Mesothelial cell of epicardium (in vitro differentiated cells): ENCODE measurements at regions not wholly inside any gene's neighbourhood (a gene's known extent, or its start where the extent isn't known, plus 50 kb on each side); places are given as distances from the start of the nearest gene placed in this dataset.

Source experiments
- DNase-seq, 2 experiments: peaks; one replicate each; pipeline ENCODE4 v3.0.0; 2021; ENCODE audit warnings: low spot score in 2 of 2; ENCODE audit not compliant: unreplicated experiment in 2 of 2
- H3K27ac Mint-ChIP-seq: 2 replicates; pipeline ENCODE4 v1.8.0; 2021; ENCODE audit warnings: mixed read lengths
- H3K27me3 Mint-ChIP-seq: 2 replicates; pipeline ENCODE4 v1.8.0; 2021; ENCODE audit warnings: low read depth, mixed read lengths
- H3K36me3 Mint-ChIP-seq: 2 replicates; pipeline ENCODE4 v1.8.0; 2021; ENCODE audit warnings: mixed read lengths
- H3K4me1 Mint-ChIP-seq: 2 replicates; pipeline ENCODE4 v1.8.0; 2021; ENCODE audit warnings: mixed read lengths
- H3K4me3 Mint-ChIP-seq: 2 replicates; pipeline ENCODE4 v1.8.0; 2021; ENCODE audit warnings: mild to moderate bottlenecking, moderate library complexity, mixed read lengths
- H3K9me3 Mint-ChIP-seq: 2 replicates; pipeline ENCODE4 v1.8.0; 2021; ENCODE audit warnings: mixed read lengths
- TF ChIP-seq, protein P1 (sequence below): fragments of 200-600 bp; sonication (generic); IDR thresholded peaks from one replicate; pipeline ENCODE4 v1.5.0; 2021; ENCODE audit warnings: antibody characterized with exemption; ENCODE audit not compliant: unreplicated experiment

DNA sequence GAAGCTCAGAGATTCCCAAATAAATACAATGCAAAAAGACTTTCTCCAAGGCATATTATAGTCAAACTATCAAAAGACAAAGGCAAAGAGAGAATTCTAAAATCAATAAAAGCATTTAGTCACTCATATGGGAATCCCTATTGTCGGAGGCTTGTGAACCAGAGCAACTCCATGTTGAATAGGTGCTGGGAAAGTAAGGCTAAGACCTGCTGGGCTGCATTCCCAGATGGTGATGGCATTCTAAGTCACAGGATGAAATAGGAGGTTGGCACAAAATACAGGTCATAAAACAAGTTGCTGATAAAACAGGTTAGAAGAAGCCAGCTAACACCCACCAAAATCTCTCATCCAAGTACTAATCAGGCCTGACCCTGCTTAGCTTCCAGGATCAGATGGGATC lies 84.5 kb downstream of the JRKL start:
- TF ChIP-seq, protein P1, sequence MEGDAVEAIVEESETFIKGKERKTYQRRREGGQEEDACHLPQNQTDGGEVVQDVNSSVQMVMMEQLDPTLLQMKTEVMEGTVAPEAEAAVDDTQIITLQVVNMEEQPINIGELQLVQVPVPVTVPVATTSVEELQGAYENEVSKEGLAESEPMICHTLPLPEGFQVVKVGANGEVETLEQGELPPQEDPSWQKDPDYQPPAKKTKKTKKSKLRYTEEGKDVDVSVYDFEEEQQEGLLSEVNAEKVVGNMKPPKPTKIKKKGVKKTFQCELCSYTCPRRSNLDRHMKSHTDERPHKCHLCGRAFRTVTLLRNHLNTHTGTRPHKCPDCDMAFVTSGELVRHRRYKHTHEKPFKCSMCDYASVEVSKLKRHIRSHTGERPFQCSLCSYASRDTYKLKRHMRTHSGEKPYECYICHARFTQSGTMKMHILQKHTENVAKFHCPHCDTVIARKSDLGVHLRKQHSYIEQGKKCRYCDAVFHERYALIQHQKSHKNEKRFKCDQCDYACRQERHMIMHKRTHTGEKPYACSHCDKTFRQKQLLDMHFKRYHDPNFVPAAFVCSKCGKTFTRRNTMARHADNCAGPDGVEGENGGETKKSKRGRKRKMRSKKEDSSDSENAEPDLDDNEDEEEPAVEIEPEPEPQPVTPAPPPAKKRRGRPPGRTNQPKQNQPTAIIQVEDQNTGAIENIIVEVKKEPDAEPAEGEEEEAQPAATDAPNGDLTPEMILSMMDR = no peak
- Mint-ChIP-seq H3K27ac (no peak overlapping the region), H3K4me3 (no peak overlapping the region), H3K27me3 (no peaks in the 10 kb centered on the region), H3K4me1 (peaks cover 1% of the 10 kb centered on the region), H3K9me3 (peaks cover 49% of the 10 kb centered on the region), H3K36me3 (peaks cover 23% of the 10 kb centered on the region)
- no peak for DNase-seq

DNA sequence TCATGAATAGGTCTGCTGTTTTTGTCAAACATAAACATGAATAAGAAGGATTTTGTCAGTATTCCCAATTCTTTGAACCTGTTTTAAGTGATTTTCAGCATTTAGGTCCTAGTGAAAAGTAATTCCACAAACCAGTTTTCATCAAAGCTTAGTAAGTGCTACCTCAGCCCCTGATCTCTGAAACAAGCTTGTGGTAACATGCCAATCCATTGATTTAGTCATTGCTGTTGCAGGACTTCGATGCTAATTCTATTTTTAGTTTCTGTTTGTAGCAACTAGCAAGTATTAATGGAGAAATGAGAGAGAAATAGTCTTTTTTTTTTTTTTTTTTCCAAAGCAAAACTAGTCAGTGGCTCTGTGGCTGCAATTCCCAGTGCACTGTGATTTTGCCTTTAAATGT lies 91.4 kb downstream of the JRKL start:
- no peaks in the 10 kb centered on the region for H3K27me3 Mint-ChIP-seq
- H3K36me3 Mint-ChIP-seq = peaks cover 12% of the 10 kb centered on the region
- TF ChIP-seq, protein P1 = no peak
- DNase-seq = no peak
- no peak overlapping the region for H3K27ac Mint-ChIP-seq
- H3K4me1 Mint-ChIP-seq = peaks cover 24% of the 10 kb centered on the region
- no peak overlapping the region for H3K4me3 Mint-ChIP-seq
- H3K9me3 Mint-ChIP-seq = peaks cover 27% of the 10 kb centered on the region

DNA sequence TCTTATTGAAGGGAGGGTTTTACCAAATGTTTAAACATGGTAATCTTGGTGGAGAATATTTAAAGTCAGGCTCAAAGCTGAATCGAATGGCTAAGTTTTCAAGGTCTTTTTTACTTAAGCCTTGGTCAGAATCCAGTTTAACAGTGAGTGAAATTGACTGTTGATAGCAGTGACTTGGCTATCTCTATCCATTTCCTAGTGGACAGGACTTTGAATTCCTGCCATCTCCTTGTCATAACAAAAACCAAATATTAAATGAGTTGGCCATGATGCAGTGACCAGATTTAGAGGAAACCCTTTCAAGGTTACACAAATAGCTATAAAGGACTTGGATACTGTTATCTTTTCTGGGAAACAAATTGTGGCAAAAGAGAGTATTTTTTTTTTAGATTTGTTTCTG lies 92.0 kb downstream of the JRKL start:
- H3K4me3 Mint-ChIP-seq = no peak overlapping the region

DNA sequence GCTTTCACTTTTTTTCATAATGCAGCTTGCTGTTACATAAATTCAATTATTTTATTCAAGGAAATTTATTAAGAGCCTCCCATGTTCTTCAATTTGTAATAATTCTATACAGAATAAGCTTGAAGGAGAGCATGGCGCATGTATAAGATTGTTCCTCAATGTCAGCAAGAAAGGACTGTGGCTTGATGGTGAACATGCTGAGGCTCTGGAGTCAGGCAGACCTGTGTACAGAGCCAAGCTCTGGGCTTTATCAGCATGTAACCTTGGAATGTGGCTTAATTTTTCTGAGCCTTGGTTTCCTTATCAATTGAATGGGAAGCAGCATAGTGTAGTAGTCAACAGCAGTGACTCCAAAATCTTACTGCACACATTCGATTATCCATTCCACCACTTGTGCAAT lies 92.4 kb downstream of the JRKL start:
- Mint-ChIP-seq H3K4me1 (peaks cover 24% of the 10 kb centered on the region), H3K36me3 (peaks cover 5% of the 10 kb centered on the region), H3K9me3 (peaks cover 18% of the 10 kb centered on the region), H3K27ac (no peak overlapping the region), H3K27me3 (no peaks in the 10 kb centered on the region), H3K4me3 (no peak overlapping the region)
- TF ChIP-seq, protein P1 = no peak
- DNase-seq = no peak

More for the DNA sequence above, 92.0 kb downstream of the JRKL start:
- DNase-seq = no peak
- Mint-ChIP-seq H3K9me3 (peaks cover 21% of the 10 kb centered on the region), H3K36me3 (peaks cover 7% of the 10 kb centered on the region), H3K4me1 (peaks cover 24% of the 10 kb centered on the region), H3K27ac (peak overlapping the region; percentile 72), H3K27me3 (no peaks in the 10 kb centered on the region)
- TF ChIP-seq, protein P1 = no peak

DNA sequence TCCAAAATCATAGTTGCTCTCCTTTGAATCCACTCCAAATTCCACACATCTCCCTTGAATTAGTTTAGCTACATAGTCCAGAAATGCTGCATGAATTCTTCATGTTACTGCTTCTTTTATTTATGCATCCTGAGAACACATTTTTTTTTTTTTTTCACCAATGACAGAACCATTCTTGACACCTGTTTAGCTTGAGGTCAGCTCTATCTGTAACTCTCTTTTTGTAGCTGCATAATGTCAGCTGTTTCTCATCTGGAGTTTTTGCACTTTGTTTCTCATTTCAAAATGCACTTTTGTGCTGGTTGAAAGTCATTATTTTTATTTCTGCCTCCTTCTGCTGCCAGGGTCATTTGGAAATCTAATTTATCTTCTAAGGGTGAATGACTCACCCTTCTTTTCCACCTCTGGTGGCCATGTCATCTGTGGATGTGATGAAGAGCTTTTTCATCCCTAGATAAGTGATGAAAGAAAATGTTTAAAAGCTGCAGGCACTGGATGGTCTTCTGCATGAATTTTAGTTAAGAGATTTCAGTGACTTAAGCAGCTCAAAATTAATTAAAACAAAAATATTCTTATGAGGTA lies 93.7 kb downstream of the JRKL start:
- Mint-ChIP-seq H3K9me3 (peaks cover 15% of the 10 kb centered on the region), H3K27me3 (no peaks in the 10 kb centered on the region)

More for the DNA sequence above, 93.7 kb downstream of the JRKL start:
- Mint-ChIP-seq H3K27ac (no peak overlapping the region), H3K4me3 (no peak overlapping the region), H3K4me1 (peaks cover 24% of the 10 kb centered on the region), H3K36me3 (peaks cover 6% of the 10 kb centered on the region)
- TF ChIP-seq, protein P1 = no peak
- DNase-seq = no peak
